LNCAP (cell line): ENCODE measurements at regions not wholly inside any gene's neighbourhood (a gene's known extent, or its start where the extent isn't known, plus 50 kb on each side); places are given as distances from the start of the nearest gene placed in this dataset.

ENCODE experiments used
- TF ChIP-seq, protein P1 (sequence below): fragments of 450-650 bp; IDR thresholded peaks from 2 replicates; pipeline ENCODE4 v1.5.1; 2017; ENCODE audit warnings: mild to moderate bottlenecking

DNA sequence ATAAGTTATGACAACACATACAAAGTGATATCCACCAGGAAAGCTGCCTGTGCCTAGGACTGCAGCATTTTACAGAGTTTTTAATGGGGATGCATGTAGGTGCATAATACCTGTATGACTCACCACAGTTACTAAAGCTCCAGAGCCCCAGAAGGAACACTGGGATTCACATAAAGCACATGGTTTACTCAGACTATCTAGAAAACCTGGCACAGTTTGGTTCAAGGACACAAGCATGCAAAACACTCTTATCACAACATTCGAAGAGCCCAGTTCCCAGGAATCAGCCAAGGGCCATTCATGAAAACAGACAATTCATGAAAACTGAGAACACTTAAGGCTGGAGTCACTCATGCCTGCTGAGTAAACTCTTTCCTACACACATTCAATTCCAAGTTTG lies 261.0 kb downstream of the PYDC2 start:
- TF ChIP-seq, protein P1, sequence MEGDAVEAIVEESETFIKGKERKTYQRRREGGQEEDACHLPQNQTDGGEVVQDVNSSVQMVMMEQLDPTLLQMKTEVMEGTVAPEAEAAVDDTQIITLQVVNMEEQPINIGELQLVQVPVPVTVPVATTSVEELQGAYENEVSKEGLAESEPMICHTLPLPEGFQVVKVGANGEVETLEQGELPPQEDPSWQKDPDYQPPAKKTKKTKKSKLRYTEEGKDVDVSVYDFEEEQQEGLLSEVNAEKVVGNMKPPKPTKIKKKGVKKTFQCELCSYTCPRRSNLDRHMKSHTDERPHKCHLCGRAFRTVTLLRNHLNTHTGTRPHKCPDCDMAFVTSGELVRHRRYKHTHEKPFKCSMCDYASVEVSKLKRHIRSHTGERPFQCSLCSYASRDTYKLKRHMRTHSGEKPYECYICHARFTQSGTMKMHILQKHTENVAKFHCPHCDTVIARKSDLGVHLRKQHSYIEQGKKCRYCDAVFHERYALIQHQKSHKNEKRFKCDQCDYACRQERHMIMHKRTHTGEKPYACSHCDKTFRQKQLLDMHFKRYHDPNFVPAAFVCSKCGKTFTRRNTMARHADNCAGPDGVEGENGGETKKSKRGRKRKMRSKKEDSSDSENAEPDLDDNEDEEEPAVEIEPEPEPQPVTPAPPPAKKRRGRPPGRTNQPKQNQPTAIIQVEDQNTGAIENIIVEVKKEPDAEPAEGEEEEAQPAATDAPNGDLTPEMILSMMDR, result no peak

DNA sequence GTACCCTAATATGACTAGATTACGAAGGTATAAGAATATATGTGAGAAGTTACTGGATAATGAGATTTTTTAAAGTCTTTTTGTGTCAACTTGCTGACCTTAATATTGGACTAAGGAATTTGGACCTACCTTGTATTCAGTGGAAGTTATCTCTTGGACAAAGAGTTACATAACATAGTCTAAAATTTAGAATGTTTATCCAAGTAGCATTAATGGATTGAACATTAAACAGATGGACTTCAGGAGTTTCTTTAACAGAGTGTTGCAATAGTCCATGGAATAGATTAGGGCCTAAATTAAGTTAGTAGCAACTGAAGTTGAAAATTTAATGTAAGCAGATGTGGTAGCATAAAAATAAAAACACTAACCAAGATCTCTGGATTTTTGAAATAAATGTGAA lies 266.4 kb downstream of the PYDC2 start:
- TF ChIP-seq, protein P1, result no peak

DNA sequence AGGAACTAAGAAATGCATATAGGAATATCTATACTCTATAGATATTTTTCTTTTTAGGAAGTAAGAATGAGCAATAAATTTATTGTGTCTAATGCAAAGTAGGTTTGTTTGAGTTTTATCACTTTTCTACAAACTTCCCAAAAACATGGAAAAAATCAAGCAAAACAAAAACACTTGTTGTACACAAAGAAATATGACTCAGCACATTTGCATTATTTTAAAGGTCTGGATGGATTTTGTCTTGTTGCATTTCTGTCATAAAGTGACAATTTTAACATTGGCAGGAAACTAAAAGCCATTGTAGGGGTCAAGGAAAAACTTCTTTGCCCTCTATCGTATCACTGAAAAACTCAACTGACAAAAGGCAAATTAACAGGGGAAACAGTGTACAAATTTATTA lies 267.2 kb downstream of the PYDC2 start:
- TF ChIP-seq, protein P1, result no peak

DNA sequence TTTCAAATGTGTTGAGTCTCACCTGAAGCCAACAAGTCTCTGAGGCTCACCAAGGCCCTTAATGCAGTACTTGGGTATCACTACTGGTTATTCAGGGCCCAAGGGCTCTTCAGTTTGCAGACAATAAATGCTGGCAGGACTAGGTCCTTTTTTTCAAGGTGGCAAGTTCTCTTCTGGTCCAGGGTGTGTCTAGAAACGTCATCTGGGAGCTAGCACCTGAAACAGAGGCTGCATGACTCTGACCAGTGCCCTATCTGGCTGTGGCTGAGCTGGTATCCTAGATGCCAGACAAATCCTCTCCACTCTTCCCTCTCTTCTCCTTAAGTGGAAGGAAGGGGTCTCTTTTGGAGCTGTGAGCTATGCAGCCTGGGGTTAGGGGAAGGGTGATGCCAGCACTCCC lies 276.8 kb downstream of the PYDC2 start:
- TF ChIP-seq, protein P1, result no peak

DNA sequence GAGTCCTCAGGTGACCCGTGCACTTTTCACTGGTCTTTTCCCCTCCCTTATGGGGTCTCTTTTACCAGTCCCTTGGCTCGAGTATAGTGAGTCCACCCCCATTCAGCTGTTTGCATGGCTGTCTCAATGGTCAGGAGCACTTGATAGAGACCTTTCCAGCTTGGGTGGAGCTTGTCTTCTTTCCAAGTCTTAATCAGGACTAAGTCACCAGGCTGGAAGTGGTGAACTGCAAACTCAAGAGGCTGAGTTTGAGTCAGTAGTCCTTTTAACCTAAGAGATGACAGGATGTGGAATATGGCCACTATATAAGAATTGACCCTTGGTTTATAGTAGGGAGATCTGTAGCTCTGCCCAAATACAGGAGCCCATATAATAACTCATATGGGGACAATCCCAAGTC lies 279.7 kb downstream of the PYDC2 start:
- TF ChIP-seq, protein P1, result no peak

DNA sequence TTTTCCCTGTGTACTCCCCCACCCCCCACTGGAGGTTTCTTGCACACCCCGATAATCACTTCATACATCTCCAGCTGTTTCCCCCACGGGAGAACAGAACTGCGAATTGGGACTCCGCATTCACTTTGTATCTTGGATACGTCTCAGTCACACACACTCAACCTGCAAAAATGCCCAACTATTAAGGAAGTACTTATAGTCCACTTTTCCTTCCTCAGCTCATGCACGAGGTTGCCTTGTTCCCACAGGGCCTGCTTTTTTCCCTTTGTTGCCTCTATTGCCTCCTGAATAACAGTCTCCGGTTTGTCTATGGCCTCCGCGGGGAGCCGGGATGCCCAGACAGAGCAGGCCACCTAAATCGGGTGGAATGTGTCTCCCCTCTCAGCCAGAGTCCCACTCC lies 282.3 kb downstream of the PYDC2 start:
- TF ChIP-seq, protein P1, result no peak

DNA sequence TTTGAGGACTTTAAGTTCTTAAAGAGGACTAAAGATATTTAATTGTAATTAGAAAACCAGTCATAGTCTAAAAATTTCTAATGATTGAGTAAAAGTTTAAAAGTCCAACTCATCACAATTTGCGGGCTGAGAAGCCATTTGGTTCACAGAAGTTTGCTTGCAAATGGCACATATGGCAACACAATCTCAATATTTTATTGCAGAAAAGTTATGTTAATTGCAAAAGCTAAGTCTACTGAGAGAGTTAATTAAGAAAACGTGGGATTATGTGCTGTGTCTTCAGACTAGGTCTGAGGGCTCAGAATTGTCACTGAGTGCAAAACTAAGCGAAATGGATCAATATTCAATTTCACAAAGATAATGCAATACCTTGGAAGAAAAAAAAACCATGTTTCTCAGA lies 289.7 kb downstream of the PYDC2 start:
- TF ChIP-seq, protein P1, result no peak

DNA sequence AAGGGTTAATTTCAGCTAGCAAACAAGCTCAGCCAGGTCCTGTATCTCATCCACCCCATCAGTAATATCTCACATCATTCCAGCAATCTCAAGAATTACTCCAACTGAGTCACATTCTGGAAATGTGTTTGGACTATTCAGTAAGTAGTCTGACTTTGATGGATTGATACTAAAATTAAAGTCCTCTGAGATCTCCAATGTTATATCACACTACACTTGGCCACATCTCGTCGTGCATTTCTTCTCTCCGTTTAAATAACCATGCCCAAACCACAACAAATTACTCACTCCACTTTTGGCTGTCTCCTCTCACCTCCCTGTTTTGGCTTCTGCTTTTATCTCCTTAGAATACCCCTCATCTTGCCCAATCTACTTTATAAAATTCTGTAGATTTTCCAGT lies 292.2 kb downstream of the PYDC2 start:
- TF ChIP-seq, protein P1, result no peak
